ENCODE measurements at regions not wholly inside any gene's neighbourhood (a gene's known extent, or its start where the extent isn't known, plus 50 kb on each side); places are given as distances from the start of the nearest gene placed in this dataset.
A peak's percentile ranks its signal among the peaks of the same experiment; 100 is the strongest.
"Not testable (repeated sequence)": the region's sequence is repeated elsewhere in the genome, so short reads cannot be mapped to it uniquely, and the experiment has no call there.

GRCh38 chr2:42995752-42996422, 203.5 kb upstream of the HAAO start:
- no peak for DNase-seq
- H3K4me3 ChIP-seq (ENCODE audit: insufficient read depth, low read depth, low read length), result no peak overlapping the region

GRCh38 chr2:42989283-42990081, 197.1 kb upstream of the HAAO start:
- not testable (repeated sequence) for H3K4me3 ChIP-seq (ENCODE audit: insufficient read depth, low read depth, low read length); H3K27me3 ChIP-seq (ENCODE audit: control insufficient read depth, insufficient read depth, low read length); H3K36me3 ChIP-seq (replicated peaks; ENCODE audit: control insufficient read depth, insufficient read depth, low read length); DNase-seq

More at GRCh38 chr2:42995752-42996422, 203.5 kb upstream of the HAAO start:
- H3K27me3 ChIP-seq (ENCODE audit: control insufficient read depth, insufficient read depth, low read length), result no peaks in the 10 kb centered on the region
- H3K36me3 ChIP-seq (replicated peaks; ENCODE audit: control insufficient read depth, insufficient read depth, low read length), result no peaks in the 10 kb centered on the region

DNA sequence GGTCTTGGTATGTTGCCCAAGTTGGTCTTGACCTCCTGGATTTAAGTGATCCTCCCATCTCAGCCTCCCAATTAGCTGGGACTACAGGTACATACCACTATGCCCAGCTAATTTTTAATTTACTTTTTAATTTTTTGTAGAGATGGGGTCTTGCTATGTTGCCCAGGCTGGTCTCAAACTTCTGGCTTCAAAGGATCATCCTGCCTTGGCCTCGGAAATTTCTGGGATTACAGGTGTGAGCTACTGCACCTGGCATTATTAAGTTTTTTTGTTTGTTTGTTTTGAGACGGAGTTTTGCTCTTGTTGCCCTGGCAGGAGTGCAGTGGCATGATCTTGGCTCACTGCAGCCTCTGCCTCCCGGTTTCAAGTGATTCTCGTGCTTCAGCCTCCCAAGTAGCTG, 195.7 kb upstream of the HAAO start:
- not testable (repeated sequence) for DNase-seq; H3K27me3 ChIP-seq (ENCODE audit: control insufficient read depth, insufficient read depth, low read length); H3K36me3 ChIP-seq (replicated peaks; ENCODE audit: control insufficient read depth, insufficient read depth, low read length); H3K4me3 ChIP-seq (ENCODE audit: insufficient read depth, low read depth, low read length)

DNA sequence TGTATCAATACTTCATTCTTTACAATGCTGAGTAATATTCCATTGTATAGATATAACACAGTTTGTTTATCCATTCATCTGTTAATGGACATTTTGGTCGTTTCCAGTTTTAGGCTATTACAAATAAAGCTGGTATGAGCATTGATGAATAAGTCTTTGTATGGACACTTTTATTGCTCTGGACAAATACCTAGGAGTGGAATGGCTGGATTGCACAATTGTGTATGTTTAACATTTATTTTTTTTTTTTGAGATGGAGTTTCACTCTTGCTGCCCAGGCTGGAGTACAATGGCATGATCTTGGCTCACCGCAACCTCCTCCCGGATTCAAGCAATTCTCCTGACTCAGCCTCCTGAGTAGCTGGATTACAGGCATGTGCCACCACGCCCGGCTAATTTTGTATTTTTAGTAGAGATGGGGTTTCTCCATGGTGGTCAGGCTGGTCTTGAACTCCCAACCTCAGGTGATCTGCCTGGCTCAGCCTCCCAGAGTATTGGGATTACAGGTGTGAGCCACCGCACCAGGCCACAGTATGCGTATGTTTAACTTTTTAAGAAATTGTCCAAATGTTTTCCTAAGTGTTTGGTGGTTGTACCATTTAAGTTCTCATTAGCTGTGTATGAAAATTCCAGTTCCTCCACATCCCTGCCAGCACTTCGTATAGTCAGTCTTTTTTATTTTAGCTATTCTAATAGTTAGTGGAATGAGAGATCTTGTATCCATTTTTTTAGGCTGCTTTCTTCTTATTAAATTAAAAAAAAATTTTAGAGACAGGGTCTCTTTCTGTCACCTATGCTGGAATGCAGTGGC, 194.9 kb upstream of the HAAO start:
- no peak for DNase-seq
- Histone ChIP-seq H3K4me3 (ENCODE audit: insufficient read depth, low read depth, low read length) (no peak overlapping the region), H3K36me3 (replicated peaks; ENCODE audit: control insufficient read depth, insufficient read depth, low read length) (no peaks in the 10 kb centered on the region), H3K27me3 (ENCODE audit: control insufficient read depth, insufficient read depth, low read length) (no peaks in the 10 kb centered on the region)

GRCh38 chr2:42984617-42985016, 192.2 kb upstream of the HAAO start:
- DNase-seq, result no peak
- H3K36me3 ChIP-seq (replicated peaks; ENCODE audit: control insufficient read depth, insufficient read depth, low read length), result no peaks in the 10 kb centered on the region
- H3K4me3 ChIP-seq (ENCODE audit: insufficient read depth, low read depth, low read length), result no peak overlapping the region
- no peaks in the 10 kb centered on the region for H3K27me3 ChIP-seq (ENCODE audit: control insufficient read depth, insufficient read depth, low read length)

DNA sequence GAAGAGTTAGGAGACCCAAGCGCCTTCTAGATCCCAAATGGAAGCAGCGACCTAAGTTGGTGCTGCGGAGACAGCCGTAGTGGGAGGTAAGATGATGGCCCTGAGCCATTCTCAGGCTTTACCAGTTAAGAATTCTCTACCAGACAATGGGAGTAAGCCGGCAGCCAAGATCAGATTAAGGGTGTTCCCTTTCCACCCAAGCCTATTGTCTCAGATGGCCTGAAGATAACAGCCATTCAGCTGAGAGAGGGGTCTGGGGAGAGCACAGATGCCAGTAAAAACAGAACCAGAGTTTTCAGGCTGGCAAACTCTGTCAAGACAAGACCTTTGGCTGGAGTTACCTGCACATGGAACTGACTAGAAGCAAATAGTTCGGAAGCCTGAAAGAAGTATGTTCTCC, 191.7 kb upstream of the HAAO start:
- Histone ChIP-seq H3K36me3 (replicated peaks; ENCODE audit: control insufficient read depth, insufficient read depth, low read length) (no peaks in the 10 kb centered on the region), H3K4me3 (ENCODE audit: insufficient read depth, low read depth, low read length) (no peak overlapping the region), H3K27me3 (ENCODE audit: control insufficient read depth, insufficient read depth, low read length) (no peaks in the 10 kb centered on the region)
- DNase-seq, result no peak

GRCh38 chr2:42980764-42981416, 188.5 kb upstream of the HAAO start:
- H3K27me3 ChIP-seq (ENCODE audit: control insufficient read depth, insufficient read depth, low read length), result no peaks in the 10 kb centered on the region
- H3K36me3 ChIP-seq (replicated peaks; ENCODE audit: control insufficient read depth, insufficient read depth, low read length), result no peaks in the 10 kb centered on the region
- H3K4me3 ChIP-seq (ENCODE audit: insufficient read depth, low read depth, low read length), result no peak overlapping the region
- DNase-seq, result no peak

- no peaks in the 10 kb centered on the region for H3K27me3 ChIP-seq (ENCODE audit: control insufficient read depth, insufficient read depth, low read length)
- H3K4me3 ChIP-seq (ENCODE audit: insufficient read depth, low read depth, low read length), result no peak overlapping the region
- H3K36me3 ChIP-seq (replicated peaks; ENCODE audit: control insufficient read depth, insufficient read depth, low read length), result no peaks in the 10 kb centered on the region
- DNase-seq, result no peak
Measured at GRCh38 chr2:42979870-42980763, 187.7 kb upstream of the HAAO start.

GRCh38 chr2:42979416-42979869, 187.1 kb upstream of the HAAO start:
- peak; percentile 20 for DNase-seq
- Histone ChIP-seq H3K4me3 (ENCODE audit: insufficient read depth, low read depth, low read length) (no peak overlapping the region), H3K36me3 (replicated peaks; ENCODE audit: control insufficient read depth, insufficient read depth, low read length) (no peaks in the 10 kb centered on the region), H3K27me3 (ENCODE audit: control insufficient read depth, insufficient read depth, low read length) (no peaks in the 10 kb centered on the region)

GRCh38 chr2:42978887-42979415, 186.6 kb upstream of the HAAO start:
- DNase-seq, result peak; percentile 18
- Histone ChIP-seq H3K36me3 (replicated peaks; ENCODE audit: control insufficient read depth, insufficient read depth, low read length) (no peaks in the 10 kb centered on the region), H3K27me3 (ENCODE audit: control insufficient read depth, insufficient read depth, low read length) (no peaks in the 10 kb centered on the region), H3K4me3 (ENCODE audit: insufficient read depth, low read depth, low read length) (no peak overlapping the region)

- Histone ChIP-seq H3K4me3 (ENCODE audit: insufficient read depth, low read depth, low read length) (no peak overlapping the region), H3K27me3 (ENCODE audit: control insufficient read depth, insufficient read depth, low read length) (no peaks in the 10 kb centered on the region), H3K36me3 (replicated peaks; ENCODE audit: control insufficient read depth, insufficient read depth, low read length) (no peaks in the 10 kb centered on the region)
- no peak for DNase-seq
Measured at GRCh38 chr2:42978175-42978886, 185.9 kb upstream of the HAAO start.

DNA sequence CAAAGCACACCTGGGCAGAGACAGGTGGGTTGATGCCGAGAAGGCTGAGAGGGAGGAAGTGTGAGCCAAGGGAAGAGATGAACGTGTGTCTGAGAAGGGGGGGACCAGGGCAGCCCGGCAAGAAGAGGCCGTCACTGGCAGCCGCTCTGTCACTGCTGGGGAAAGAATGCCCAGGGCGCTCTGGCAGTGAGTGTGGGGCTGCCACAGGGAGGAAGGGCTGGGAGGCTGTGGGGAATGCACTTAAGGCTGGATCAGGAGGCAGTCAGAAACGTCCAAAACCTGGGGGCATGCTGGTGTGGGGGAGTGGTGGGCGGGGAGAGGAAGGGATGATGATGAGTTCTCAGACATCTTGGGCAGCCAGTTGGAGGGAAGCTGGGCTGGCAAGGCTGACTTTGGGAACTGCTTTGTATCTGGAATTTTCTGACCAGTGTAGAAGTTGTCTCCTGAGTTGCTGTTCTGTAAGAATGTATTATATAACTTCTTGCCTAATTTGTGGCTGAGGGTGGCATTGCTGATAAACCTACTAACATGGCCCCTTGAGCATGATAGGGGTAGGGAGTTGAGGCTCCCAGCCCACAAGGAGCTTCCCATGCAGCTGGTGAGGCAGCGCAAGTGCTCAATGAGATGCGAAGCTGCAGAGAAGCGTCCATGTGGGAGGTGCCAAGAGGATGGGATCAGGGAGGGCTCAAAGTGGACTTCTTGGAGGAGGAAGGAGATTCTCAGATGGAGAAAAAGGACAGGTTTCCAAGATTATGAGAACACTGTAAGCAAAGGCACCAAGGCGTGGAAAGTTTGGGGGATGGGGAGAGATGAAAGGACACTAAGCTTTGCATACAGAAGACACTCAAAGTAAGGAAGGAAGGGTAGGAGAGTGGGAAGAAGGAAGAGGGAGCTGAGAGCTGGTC, 185.1 kb upstream of the HAAO start:
- Histone ChIP-seq H3K36me3 (replicated peaks; ENCODE audit: control insufficient read depth, insufficient read depth, low read length) (no peaks in the 10 kb centered on the region), H3K4me3 (ENCODE audit: insufficient read depth, low read depth, low read length) (no peak overlapping the region), H3K27me3 (ENCODE audit: control insufficient read depth, insufficient read depth, low read length) (no peaks in the 10 kb centered on the region)
- DNase-seq, result peak; percentile 21
